ENCODE measurements at regions not wholly inside any gene's neighbourhood (a gene's known extent, or its start where the extent isn't known, plus 50 kb on each side); places are given as distances from the start of the nearest gene placed in this dataset.

GRCh38 chr12:40172879-40173278 lies 51.9 kb upstream of the LRRK2 start:
- no peak for ATAC-seq
- ChIA-PET CTCF (no interaction called here), POLR2A (no interaction called here)
- Histone ChIP-seq H3K9me3 (no peaks in the 10 kb centered on the region), H3K27ac (no peak overlapping the region), H3K4me2 (no peak overlapping the region), H3K4me1 (no peaks in the 10 kb centered on the region), H3K4me3 (no peak overlapping the region)
- no peak for DNase-seq (ENCODE audit: low read depth in 1 of 2, low spot score in 1 of 2)
- WGBS (ENCODE audit: missing lambda C conversion rate), result 10% methylated on average over 2 of the region's 2 CpGs
- TF ChIP-seq HDAC2 (IDR thresholded peaks at IDR 0.05) (no peak), RFX5 (IDR thresholded peaks at IDR 0.05) (no peak)
- no peak for FAIRE-seq

GRCh38 chr12:40171501-40171900 lies 53.3 kb upstream of the LRRK2 start:
- Histone ChIP-seq H3K9me3 (no peaks in the 10 kb centered on the region), H3K4me1 (no peaks in the 10 kb centered on the region), H3K27ac (no peak overlapping the region), H3K4me3 (no peak overlapping the region), H3K4me2 (no peak overlapping the region)
- FAIRE-seq (no peak), ATAC-seq (no peak), DNase-seq (ENCODE audit: low read depth in 1 of 2, low spot score in 1 of 2) (no peak)
- TF ChIP-seq POLR2A (IDR thresholded peaks at IDR 0.05; ENCODE audit: low read length) (no peak), HES2 (IDR thresholded peaks at IDR 0.05) (no peak), SREBF2 (IDR thresholded peaks at IDR 0.05) (no peak)
- ChIA-PET POLR2A (no interaction called here), CTCF (interaction anchor here (0.9 kb wide), 1 partner anchor 19 kb away, joined by 3 read pairs; no protein-coding TSS in a partner anchor)
- 92% methylated on average over 1 of the region's 1 CpG for WGBS (ENCODE audit: missing lambda C conversion rate)

GRCh38 chr12:40171066-40171465 lies 53.7 kb upstream of the LRRK2 start:
- DNase-seq (ENCODE audit: low read depth in 1 of 2, low spot score in 1 of 2), result no peak
- ChIA-PET POLR2A (no interaction called here), CTCF (interaction anchor here (0.7 to 0.9 kb wide), 2 partner anchors 19 to 165 kb away, joined by 3 to 4 read pairs; no protein-coding TSS in a partner anchor)
- no peak overlapping the region for H3K4me3 ChIP-seq
- no peaks in the 10 kb centered on the region for H3K4me1 ChIP-seq
- H3K27ac ChIP-seq, result no peak overlapping the region
- FAIRE-seq, result no peak
- no peaks in the 10 kb centered on the region for H3K9me3 ChIP-seq
- ATAC-seq, result no peak
- WGBS (ENCODE audit: missing lambda C conversion rate), result 83% methylated on average over 1 of the region's 1 CpG
- TF ChIP-seq USF2 (IDR thresholded peaks at IDR 0.05) (no peak), GATA3 (IDR thresholded peaks at IDR 0.05; ENCODE audit: borderline replicate concordance) (no peak), E2F6 (IDR thresholded peaks at IDR 0.05; ENCODE audit: borderline replicate concordance, low read depth) (no peak), KDM1A (IDR thresholded peaks at IDR 0.05; ENCODE audit: low read depth) (no peak), ATOH8 (CRISPR knock-in tag; IDR thresholded peaks at IDR 0.05; ENCODE audit: low read depth) (no peak), MAFK (IDR thresholded peaks at IDR 0.05; ENCODE audit: partially characterized antibody) (no peak), MAZ (IDR thresholded peaks at IDR 0.05; ENCODE audit: borderline replicate concordance, low read depth, low read length) (no peak), HEYL (CRISPR knock-in tag; IDR thresholded peaks at IDR 0.05) (no peak), FOXS1 (CRISPR knock-in tag; IDR thresholded peaks at IDR 0.05) (no peak), REST (IDR thresholded peaks at IDR 0.05) (no peak), EHMT2 (IDR thresholded peaks at IDR 0.05; ENCODE audit: low read depth) (no peak), RCOR1 (IDR thresholded peaks at IDR 0.05; ENCODE audit: low read depth, low read length) (no peak), HOXB5 (CRISPR knock-in tag; IDR thresholded peaks at IDR 0.05) (no peak), EP300 (IDR thresholded peaks at IDR 0.05) (no peak), FOSL2 (IDR thresholded peaks at IDR 0.05) (no peak), FOSL2 (CRISPR knock-in tag; IDR thresholded peaks at IDR 0.05) (no peak)
- no peak overlapping the region for H3K4me2 ChIP-seq
